NCI-H2227 (cell line): ENCODE measurements at regions not wholly inside any gene's neighbourhood (a gene's known extent, or its start where the extent isn't known, plus 50 kb on each side); places are given as distances from the start of the nearest gene placed in this dataset.
"Not testable (repeated sequence)": the region's sequence is repeated elsewhere in the genome, so short reads cannot be mapped to it uniquely, and the experiment has no call there.

Experiments used
- DNase-seq: peaks from one replicate; lab custom pipeline; 2025; ENCODE audit not compliant: unreplicated experiment; lab: John Stamatoyannopoulos, UW

- no peak for DNase-seq
Measured at GRCh38 chr3:125645616-125646015, 50.3 kb upstream of the OSBPL11 start.

GRCh38 chr3:125646581-125646980, 51.3 kb upstream of the OSBPL11 start:
- no peak for DNase-seq

GRCh38 chr3:125647318-125648014, 52.2 kb upstream of the OSBPL11 start:
- DNase-seq = no peak

- DNase-seq = peak; percentile 36
Measured at GRCh38 chr3:125651244-125651643, 55.9 kb upstream of the OSBPL11 start.

GRCh38 chr3:125652349-125652748, 57.1 kb upstream of the OSBPL11 start:
- DNase-seq = no peak

GRCh38 chr3:125654526-125654925, 59.2 kb upstream of the OSBPL11 start:
- DNase-seq = no peak

GRCh38 chr3:125662675-125663074, 67.4 kb upstream of the OSBPL11 start:
- DNase-seq = no peak

GRCh38 chr3:125670352-125670751, 75.1 kb upstream of the OSBPL11 start:
- DNase-seq = no peak

- DNase-seq = no peak
Measured at GRCh38 chr3:125670945-125671344, 75.6 kb upstream of the OSBPL11 start.

- no peak for DNase-seq
Measured at GRCh38 chr3:125671461-125672243, 76.4 kb upstream of the OSBPL11 start.

- DNase-seq = no peak
Measured at GRCh38 chr3:125675791-125676190, 80.5 kb upstream of the OSBPL11 start.

- DNase-seq = no peak
Measured at GRCh38 chr3:125679258-125679657, 84.0 kb upstream of the OSBPL11 start.

- DNase-seq = no peak
Measured at GRCh38 chr3:125681146-125681545, 85.8 kb upstream of the OSBPL11 start.

GRCh38 chr3:125681906-125682305, 86.6 kb upstream of the OSBPL11 start:
- not testable (repeated sequence) for DNase-seq

- not testable (repeated sequence) for DNase-seq
Measured at GRCh38 chr3:125682610-125683009, 87.3 kb upstream of the OSBPL11 start.

- DNase-seq = no peak
Measured at GRCh38 chr3:125683067-125683829, 88.0 kb upstream of the OSBPL11 start.

GRCh38 chr3:125684199-125684598, 88.9 kb upstream of the OSBPL11 start:
- no peak for DNase-seq

- not testable (repeated sequence) for DNase-seq
Measured at GRCh38 chr3:125685741-125686140, 90.4 kb upstream of the OSBPL11 start.

GRCh38 chr3:125692361-125692760, 97.1 kb upstream of the OSBPL11 start:
- no peak for DNase-seq

GRCh38 chr3:125693887-125694286, 98.6 kb upstream of the OSBPL11 start:
- DNase-seq = no peak

GRCh38 chr3:125694761-125695294, 99.5 kb upstream of the OSBPL11 start:
- DNase-seq = peak; percentile 25
